ENCODE measurements at regions not wholly inside any gene's neighbourhood (a gene's known extent, or its start where the extent isn't known, plus 50 kb on each side); places are given as distances from the start of the nearest gene placed in this dataset.

- DNase-seq (ENCODE audit: low read depth), result no peak
- TF ChIP-seq, protein P1, sequence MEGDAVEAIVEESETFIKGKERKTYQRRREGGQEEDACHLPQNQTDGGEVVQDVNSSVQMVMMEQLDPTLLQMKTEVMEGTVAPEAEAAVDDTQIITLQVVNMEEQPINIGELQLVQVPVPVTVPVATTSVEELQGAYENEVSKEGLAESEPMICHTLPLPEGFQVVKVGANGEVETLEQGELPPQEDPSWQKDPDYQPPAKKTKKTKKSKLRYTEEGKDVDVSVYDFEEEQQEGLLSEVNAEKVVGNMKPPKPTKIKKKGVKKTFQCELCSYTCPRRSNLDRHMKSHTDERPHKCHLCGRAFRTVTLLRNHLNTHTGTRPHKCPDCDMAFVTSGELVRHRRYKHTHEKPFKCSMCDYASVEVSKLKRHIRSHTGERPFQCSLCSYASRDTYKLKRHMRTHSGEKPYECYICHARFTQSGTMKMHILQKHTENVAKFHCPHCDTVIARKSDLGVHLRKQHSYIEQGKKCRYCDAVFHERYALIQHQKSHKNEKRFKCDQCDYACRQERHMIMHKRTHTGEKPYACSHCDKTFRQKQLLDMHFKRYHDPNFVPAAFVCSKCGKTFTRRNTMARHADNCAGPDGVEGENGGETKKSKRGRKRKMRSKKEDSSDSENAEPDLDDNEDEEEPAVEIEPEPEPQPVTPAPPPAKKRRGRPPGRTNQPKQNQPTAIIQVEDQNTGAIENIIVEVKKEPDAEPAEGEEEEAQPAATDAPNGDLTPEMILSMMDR (conservative IDR thresholded peaks at IDR 0.05; ENCODE audit: low read depth, low read length), result no peak
- H3K4me3 ChIP-seq (ENCODE audit: low read depth, low read length), result no peak overlapping the region
These were observed 97.6 kb downstream of the SYNE3 start for GRCh38 chr14:95418858-95419257.

GRCh38 chr14:95417492-95417891 is 97.8 kb upstream of the CLMN start:
- TF ChIP-seq, protein P1 (conservative IDR thresholded peaks at IDR 0.05; ENCODE audit: low read depth, low read length), result peak; percentile 8
- no peak overlapping the region for H3K4me3 ChIP-seq (ENCODE audit: low read depth, low read length)
- no peak for DNase-seq (ENCODE audit: low read depth)

DNA sequence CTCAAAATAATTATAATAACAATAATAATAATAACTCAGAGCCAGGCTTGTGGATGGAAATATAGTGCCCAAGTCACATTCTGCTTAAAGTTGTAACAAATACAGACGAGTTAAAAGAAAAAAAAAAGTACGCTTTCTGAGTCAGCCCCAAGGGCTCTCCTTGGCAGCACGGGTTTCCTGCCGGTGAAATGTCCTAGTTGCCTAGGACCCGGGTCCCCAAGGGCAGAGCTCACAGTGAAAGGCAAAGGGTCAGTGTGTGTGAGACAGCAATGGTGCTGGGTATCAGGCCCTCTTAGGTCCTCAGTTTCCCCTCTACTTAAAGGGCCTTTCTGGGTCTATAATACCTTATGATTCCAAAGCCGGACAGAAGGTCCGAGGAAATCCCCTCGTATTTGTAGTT is 96.3 kb upstream of the CLMN start:
- H3K4me3 ChIP-seq (ENCODE audit: low read depth, low read length), result no peak overlapping the region
- no peak for DNase-seq (ENCODE audit: low read depth)
- TF ChIP-seq, protein P1 (conservative IDR thresholded peaks at IDR 0.05; ENCODE audit: low read depth, low read length), result no peak

DNA sequence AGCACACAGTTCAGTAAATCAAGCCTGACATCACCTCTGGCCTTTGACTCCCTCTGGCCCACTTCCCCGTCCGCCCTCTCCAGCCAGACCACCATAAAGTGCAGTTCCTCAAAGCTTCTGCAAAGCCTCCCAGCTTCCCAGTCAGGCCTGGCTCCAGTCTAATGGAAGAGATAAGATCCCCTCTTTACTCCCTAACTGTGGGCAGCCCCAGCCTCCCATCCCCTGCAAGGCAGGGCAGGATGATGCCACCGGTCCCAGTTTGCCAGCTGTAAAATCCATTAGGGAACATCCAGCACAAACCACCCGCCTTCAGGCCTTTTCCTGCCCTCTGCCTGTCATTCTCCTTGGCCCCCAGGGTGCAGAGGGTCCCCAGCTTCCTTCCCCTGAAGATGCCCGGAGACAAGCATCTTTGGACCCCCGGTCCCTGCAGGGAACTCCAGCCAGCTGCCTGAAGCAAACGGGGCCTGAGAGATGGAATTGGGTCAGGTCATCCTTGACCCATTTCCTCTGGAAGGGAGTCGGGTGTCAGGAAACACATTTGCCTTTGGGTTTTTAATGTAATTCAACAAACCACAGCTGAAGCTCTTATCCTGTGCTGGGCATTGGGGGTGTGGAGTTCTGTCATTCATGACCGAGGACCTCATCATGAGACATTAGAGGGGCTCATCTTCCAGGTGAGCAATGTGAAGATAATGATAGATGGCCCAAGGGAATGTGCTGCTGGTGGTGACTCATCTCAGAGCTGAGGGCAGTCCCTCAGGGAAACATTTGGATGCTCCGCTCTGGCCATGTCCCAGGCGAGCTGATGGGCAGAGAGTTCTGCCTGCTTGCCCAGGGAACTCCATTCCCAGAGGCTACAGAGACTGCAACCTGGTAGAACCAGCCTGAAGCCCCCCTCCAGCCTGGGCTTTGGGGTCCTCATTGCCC is 93.8 kb upstream of the CLMN start:
- TF ChIP-seq, protein P1 (conservative IDR thresholded peaks at IDR 0.05; ENCODE audit: low read depth, low read length), result no peak
- H3K4me3 ChIP-seq (ENCODE audit: low read depth, low read length), result no peak overlapping the region
- no peak for DNase-seq (ENCODE audit: low read depth)

DNA sequence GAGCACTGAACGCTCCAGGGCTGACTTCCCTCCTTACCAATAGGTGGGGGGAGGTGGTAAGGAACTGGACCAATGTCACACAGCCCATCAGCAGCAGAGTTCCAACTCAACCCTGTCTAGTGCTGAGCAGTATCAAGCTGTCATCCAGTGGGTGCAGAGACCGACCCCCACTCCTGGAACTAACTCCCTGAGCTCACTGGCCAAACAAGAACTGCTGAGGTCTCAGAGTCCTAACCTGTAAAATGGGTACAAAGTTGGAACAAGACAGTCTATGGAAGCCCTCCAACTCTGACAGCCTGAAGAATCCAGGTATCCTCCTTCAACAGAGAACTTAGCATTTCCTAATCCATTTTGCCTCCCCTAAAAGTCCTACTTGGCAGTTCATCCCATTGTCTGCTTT is 91.1 kb upstream of the CLMN start:
- TF ChIP-seq, protein P1 (conservative IDR thresholded peaks at IDR 0.05; ENCODE audit: low read depth, low read length), result no peak
- DNase-seq (ENCODE audit: low read depth), result no peak
- no peak overlapping the region for H3K4me3 ChIP-seq (ENCODE audit: low read depth, low read length)

DNA sequence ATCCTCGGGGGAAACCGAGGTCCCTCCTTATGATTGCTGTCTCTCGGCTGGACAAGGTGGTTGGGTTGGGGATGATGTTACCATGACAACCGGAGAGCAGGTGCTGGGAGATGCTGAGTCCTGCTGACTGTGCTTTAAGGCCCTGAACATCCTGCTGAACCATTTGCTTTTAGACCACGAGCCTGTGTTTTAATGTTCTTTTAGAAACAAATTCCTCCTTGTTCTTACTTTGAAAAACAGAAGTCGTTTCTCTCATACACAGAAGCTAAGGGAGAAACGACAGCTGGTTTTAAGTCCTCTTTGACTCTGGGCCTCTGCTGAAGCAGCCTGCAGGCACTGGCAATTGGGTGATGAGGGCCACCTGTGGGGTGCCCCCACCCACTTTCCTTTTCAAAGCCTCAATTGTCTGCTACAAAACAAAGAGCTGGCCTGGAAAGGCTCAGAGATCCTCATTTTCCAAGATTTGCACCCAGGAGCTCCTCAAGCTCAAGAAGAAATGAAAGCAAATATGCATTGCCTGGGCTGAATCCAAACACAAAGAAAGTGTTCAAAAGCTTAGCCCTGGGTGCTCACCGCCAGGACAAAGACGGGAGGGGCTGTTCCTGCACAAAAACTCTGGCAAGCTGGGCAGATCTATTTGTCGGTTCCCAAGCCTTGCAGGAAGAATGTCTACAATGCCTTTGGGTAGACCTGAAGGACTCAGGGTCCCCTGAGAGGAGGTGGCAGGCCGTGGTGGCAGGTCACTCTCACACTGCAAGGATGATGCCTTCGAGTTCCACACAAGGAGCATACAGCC is 90.0 kb upstream of the CLMN start:
- TF ChIP-seq, protein P1 (conservative IDR thresholded peaks at IDR 0.05; ENCODE audit: low read depth, low read length), result no peak
- no peak for DNase-seq (ENCODE audit: low read depth)
- no peak overlapping the region for H3K4me3 ChIP-seq (ENCODE audit: low read depth, low read length)

All from epithelial cell of proximal tubule (primary cell).